BJ (cell line): ENCODE measurements at regions not wholly inside any gene's neighbourhood (a gene's known extent, or its start where the extent isn't known, plus 50 kb on each side); places are given as distances from the start of the nearest gene placed in this dataset.

Experiments used
- CTCF ChIA-PET: fragments of 350-600 bp; formaldehyde crosslinking; extraction: SDS; loops from one replicate; lab custom pipeline; 2021; ENCODE audit warnings: antibody characterized with exemption, inconsistent platforms; lab: Yijun Ruan, JAX
- POLR2A ChIA-PET: fragments of 300-600 bp; sonication (Branson Sonifier 250); formaldehyde crosslinking; extraction: SDS; loops from one replicate; lab custom pipeline; 2021; ENCODE audit warnings: antibody characterized with exemption; lab: Charles Lee
- DNase-seq: peaks from one replicate; pipeline ENCODE4 v3.0.0-alpha.2; 2011; ENCODE audit warnings: low read depth
- H3K27me3 ChIP-seq: 2 replicates; pipeline ENCODE4 v1.6.0; 2011; ENCODE audit warnings: low read length; ENCODE audit not compliant: control insufficient read depth, insufficient read depth
- H3K36me3 ChIP-seq: 2 replicates; pipeline ENCODE4 v1.5.1; 2011; ENCODE audit warnings: low read length; ENCODE audit not compliant: control insufficient read depth, insufficient read depth
- H3K4me3 ChIP-seq: 2 replicates; pipeline ENCODE4 v1.5.1; 2011; ENCODE audit warnings: low read depth, mild to moderate bottlenecking, control low read depth, low read length
- TF ChIP-seq, protein P1 (sequence below): IDR thresholded peaks from 2 replicates; pipeline ENCODE4 v1.5.1; 2011; ENCODE audit warnings: low read depth, mild to moderate bottlenecking, control low read depth, inconsistent platforms, low read length, moderate library complexity; ENCODE audit not compliant: insufficient read depth

DNA sequence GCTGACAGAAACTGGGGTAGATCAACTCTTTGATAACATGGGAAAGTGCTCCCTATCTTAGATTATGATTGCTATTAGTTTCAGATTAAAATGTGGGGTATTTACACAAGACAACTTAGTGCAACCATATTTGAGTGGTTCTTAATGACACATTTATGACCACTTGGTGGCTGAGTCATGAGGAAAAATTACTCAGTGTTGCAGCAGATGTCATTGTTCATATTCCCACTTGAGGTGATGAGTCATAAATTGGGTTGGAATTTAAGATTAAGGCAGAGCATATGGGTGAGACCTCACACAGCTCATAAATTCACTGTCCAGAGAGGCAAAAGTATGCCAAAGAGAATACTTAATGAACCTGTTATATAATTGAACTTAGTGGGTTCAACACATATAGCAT lies 408.3 kb downstream of the DMRT2 start:
- no peaks in the 10 kb centered on the region for H3K27me3 ChIP-seq
- POLR2A ChIA-PET = no interaction called here
- no peak overlapping the region for H3K4me3 ChIP-seq
- TF ChIP-seq, protein P1, sequence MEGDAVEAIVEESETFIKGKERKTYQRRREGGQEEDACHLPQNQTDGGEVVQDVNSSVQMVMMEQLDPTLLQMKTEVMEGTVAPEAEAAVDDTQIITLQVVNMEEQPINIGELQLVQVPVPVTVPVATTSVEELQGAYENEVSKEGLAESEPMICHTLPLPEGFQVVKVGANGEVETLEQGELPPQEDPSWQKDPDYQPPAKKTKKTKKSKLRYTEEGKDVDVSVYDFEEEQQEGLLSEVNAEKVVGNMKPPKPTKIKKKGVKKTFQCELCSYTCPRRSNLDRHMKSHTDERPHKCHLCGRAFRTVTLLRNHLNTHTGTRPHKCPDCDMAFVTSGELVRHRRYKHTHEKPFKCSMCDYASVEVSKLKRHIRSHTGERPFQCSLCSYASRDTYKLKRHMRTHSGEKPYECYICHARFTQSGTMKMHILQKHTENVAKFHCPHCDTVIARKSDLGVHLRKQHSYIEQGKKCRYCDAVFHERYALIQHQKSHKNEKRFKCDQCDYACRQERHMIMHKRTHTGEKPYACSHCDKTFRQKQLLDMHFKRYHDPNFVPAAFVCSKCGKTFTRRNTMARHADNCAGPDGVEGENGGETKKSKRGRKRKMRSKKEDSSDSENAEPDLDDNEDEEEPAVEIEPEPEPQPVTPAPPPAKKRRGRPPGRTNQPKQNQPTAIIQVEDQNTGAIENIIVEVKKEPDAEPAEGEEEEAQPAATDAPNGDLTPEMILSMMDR = no peak
- CTCF ChIA-PET = no interaction called here
- DNase-seq = peak; percentile 21
- H3K36me3 ChIP-seq = no peaks in the 10 kb centered on the region

DNA sequence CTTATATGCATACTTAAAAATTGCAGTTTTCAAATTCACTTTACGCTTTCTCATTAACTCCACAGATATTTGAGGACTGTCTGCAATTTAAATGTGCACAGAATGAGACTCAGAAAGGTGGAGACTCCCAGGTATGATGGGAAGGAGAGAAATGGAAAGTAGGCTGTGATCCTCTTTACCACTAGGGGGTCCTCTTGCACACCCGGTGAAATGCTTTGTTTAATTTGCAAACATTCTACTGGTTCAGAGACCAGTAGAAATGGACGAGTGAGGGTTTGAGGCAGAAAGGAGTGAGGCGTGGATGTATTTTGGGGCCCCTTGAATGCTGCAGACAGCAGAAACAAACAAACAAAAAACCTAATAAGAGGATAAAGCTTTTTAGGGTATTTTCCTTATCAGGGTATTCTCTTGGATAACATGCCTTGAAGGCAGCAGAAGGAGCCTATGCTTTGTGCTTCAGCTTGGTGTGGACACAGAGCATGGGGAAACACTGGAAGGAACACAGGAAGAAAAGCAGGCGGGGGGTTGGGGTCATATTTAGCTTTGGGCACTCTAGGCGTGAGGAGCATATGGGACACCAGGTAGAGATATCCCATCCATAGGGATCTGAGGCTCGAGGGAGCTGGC lies 410.1 kb downstream of the DMRT2 start:
- DNase-seq = no peak
- H3K36me3 ChIP-seq = no peaks in the 10 kb centered on the region
- H3K27me3 ChIP-seq = no peaks in the 10 kb centered on the region
- ChIA-PET CTCF (no interaction called here), POLR2A (no interaction called here)
- H3K4me3 ChIP-seq = no peak overlapping the region
- TF ChIP-seq, protein P1 = peak; percentile 11; the same call in 1 of the 2 replicates

DNA sequence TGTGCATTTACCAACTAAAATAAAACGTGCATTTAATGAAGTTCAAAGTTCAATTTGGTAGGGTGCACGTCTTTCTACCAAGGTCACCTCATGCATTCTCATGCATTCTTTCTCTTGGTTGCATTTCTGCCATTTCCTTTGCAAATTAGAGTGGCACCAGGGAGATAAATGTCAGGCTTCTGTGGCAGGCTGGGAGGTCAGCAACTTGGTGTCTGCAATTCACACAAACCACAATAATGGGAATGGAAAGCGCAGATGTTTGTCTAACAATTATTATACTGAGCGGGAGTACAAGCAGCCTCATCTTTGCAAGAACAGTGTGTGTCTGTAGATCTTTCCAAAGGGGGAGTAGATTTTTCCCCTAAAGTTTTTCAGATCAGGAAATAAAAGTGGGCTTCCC lies 411.7 kb downstream of the DMRT2 start:
- no peak for DNase-seq
- ChIA-PET CTCF (no interaction called here), POLR2A (no interaction called here)
- Histone ChIP-seq H3K36me3 (no peaks in the 10 kb centered on the region), H3K27me3 (no peaks in the 10 kb centered on the region), H3K4me3 (no peak overlapping the region)
- TF ChIP-seq, protein P1 = no peak

DNA sequence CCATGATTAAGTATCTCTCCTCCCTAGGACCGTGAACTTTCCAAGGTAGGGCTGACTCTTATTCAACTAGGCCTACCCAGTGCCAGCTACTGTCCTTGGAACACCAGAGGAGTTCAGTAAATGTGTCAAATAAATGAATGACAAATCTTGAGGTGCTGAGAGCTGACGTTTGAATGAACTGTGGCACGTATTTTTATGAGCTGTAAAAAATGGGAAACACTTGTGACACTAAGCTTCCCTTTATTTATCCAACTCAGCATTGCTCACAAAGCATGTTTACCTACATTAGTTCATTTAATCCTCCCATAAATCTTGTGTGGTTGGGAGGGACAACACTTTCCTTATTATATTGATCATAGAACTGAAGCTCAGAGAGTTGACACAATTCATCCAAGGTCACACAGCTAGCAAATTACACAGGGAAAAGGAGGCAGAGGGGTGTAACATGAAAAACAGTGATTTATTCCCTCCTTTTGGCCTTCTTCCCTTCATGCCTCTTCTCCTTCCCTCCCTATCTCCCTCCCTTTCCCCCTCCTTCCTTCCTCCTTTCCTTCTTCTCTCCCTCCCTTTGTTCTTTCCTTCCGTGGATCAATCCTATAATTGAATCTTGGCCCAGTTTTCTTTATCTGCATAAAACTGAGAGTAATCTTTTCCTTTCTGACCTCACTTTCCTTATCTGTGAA lies 412.6 kb downstream of the DMRT2 start:
- Histone ChIP-seq H3K36me3 (no peaks in the 10 kb centered on the region), H3K27me3 (no peaks in the 10 kb centered on the region), H3K4me3 (no peak overlapping the region)
- no peak for DNase-seq
- CTCF ChIA-PET = no interaction called here
- TF ChIP-seq, protein P1 = no peak
- POLR2A ChIA-PET = no interaction called here

DNA sequence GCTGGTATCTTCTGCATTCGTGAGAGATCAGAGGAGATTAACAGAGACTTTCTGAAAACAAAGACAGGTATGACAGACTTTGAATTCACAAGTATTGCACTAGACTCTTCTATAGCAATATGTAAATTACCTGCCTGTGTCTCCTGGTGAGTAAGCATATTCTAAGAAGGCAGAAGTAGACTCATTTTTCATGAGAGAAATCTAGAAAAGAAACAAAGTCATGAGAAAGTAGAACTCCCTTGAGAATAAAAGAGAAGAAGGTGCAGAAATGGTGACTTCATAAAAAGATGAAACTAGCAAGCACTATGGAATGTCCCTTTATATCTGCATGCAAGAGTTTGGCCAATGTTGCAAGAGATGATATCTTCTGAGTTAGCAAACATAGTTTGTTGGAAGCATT lies 419.8 kb downstream of the DMRT2 start:
- Histone ChIP-seq H3K36me3 (no peaks in the 10 kb centered on the region), H3K4me3 (no peak overlapping the region), H3K27me3 (no peaks in the 10 kb centered on the region)
- no peak for DNase-seq
- POLR2A ChIA-PET = no interaction called here
- TF ChIP-seq, protein P1 = no peak
- CTCF ChIA-PET = no interaction called here
